ENCODE measurements at regions not wholly inside any gene's neighbourhood (a gene's known extent, or its start where the extent isn't known, plus 50 kb on each side); places are given as distances from the start of the nearest gene placed in this dataset.

DNA sequence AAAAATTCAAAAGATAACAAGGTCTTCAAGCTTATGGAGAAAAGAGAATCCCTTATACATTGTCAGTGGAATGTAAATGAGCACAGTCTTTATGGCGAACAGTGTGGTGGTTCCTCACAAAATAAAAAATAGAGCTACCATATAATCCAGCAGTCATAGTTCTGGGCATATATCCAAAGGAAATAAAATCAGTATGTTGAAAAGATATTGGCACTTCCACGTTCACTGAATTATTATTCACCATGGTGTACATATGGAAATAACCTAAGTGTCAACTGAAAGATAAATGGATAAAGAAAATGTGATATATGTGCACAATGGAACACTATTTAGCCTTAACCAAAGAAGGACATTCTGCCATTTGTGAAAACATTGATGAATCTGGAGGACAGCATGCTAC is 1161.2 kb downstream of the ROBO2 start:
- ATAC-seq (ENCODE audit: low FRiP score in 2 of 2), result no peak
- TF ChIP-seq POLR2A (IDR thresholded peaks at IDR 0.05) (no peak), POLR2AphosphoS5 (IDR thresholded peaks at IDR 0.05) (no peak)
- TF ChIP-seq, protein P1, sequence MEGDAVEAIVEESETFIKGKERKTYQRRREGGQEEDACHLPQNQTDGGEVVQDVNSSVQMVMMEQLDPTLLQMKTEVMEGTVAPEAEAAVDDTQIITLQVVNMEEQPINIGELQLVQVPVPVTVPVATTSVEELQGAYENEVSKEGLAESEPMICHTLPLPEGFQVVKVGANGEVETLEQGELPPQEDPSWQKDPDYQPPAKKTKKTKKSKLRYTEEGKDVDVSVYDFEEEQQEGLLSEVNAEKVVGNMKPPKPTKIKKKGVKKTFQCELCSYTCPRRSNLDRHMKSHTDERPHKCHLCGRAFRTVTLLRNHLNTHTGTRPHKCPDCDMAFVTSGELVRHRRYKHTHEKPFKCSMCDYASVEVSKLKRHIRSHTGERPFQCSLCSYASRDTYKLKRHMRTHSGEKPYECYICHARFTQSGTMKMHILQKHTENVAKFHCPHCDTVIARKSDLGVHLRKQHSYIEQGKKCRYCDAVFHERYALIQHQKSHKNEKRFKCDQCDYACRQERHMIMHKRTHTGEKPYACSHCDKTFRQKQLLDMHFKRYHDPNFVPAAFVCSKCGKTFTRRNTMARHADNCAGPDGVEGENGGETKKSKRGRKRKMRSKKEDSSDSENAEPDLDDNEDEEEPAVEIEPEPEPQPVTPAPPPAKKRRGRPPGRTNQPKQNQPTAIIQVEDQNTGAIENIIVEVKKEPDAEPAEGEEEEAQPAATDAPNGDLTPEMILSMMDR (IDR thresholded peaks at IDR 0.05), result no peak
- no peak for DNase-seq
- H3K27ac ChIP-seq, result no peak overlapping the region
- no peaks in the 10 kb centered on the region for H3K9me3 ChIP-seq
- no peaks in the 10 kb centered on the region for H3K4me1 ChIP-seq
- no peaks in the 10 kb centered on the region for H3K36me3 ChIP-seq
- 56 to 72% methylated on average over 2 of the region's 2 CpGs for WGBS, 2 donors
- no peak overlapping the region for H3K4me3 ChIP-seq
- no peaks in the 10 kb centered on the region for H3K27me3 ChIP-seq

DNA sequence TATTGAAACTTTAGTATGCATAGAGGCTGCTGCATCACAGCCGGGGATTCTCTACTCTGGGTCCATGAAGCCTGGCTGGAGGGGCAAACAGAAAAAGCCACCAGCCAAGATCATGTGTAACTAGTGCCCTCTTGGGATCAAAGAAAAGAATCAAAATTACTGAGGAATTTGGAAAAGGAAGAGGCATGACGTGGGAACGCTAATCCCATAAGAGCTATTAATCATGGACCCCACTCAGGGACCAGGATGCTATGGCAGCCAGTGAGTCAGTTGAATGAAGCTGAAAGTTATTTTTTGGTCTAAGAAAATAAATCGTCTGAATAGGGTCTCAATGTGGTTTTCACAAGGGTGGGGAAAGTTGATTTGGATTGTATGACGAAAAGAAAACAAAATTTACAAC is 1165.1 kb downstream of the ROBO2 start:
- no peak for DNase-seq
- no peak for ATAC-seq (ENCODE audit: low FRiP score in 2 of 2)
- H3K9me3 ChIP-seq, result no peaks in the 10 kb centered on the region
- no peaks in the 10 kb centered on the region for H3K36me3 ChIP-seq
- H3K4me3 ChIP-seq, result no peak overlapping the region
- WGBS, 2 donors, result 47 to 52% methylated on average over 5 of the region's 5 CpGs
- H3K4me1 ChIP-seq, result no peaks in the 10 kb centered on the region
- no peak overlapping the region for H3K27ac ChIP-seq
- TF ChIP-seq, protein P1 (IDR thresholded peaks at IDR 0.05), result no peak
- TF ChIP-seq POLR2A (IDR thresholded peaks at IDR 0.05) (no peak), EP300 (IDR thresholded peaks at IDR 0.05) (no peak), POLR2AphosphoS5 (IDR thresholded peaks at IDR 0.05) (no peak)
- H3K27me3 ChIP-seq, result no peaks in the 10 kb centered on the region

DNA sequence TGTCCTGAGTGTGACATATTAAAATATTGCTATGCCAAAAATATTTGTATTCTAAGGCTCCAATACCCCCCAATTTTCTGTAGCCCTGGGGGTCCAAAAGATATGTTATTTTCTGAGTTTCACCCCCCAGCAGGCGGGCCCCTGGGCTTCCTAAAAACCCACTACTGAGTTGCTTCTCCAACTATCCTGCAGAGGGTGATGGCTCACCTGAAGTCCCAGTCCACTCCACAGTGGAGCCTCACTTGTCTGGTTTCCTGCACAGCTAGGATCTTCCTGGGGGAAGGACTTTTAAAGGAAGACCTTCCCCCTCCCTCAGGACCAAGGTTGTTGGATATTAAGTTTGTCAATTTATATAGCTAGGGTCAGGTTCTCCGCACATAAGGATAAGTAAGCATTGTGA is 1181.4 kb downstream of the ROBO2 start:
- no peak for ATAC-seq (ENCODE audit: low FRiP score in 2 of 2)
- Histone ChIP-seq H3K4me1 (no peaks in the 10 kb centered on the region), H3K4me3 (no peak overlapping the region), H3K36me3 (no peaks in the 10 kb centered on the region), H3K27me3 (no peaks in the 10 kb centered on the region), H3K9me3 (no peaks in the 10 kb centered on the region), H3K27ac (no peak overlapping the region)
- DNase-seq, result no peak
- TF ChIP-seq POLR2A (IDR thresholded peaks at IDR 0.05), result no peak
- TF ChIP-seq EP300 (IDR thresholded peaks at IDR 0.05), result no peak
- no peak for TF ChIP-seq POLR2AphosphoS5 (IDR thresholded peaks at IDR 0.05)
- TF ChIP-seq, protein P1 (IDR thresholded peaks at IDR 0.05), result no peak
- 79 to 86% methylated on average over 2 of the region's 2 CpGs for WGBS, 2 donors

DNA sequence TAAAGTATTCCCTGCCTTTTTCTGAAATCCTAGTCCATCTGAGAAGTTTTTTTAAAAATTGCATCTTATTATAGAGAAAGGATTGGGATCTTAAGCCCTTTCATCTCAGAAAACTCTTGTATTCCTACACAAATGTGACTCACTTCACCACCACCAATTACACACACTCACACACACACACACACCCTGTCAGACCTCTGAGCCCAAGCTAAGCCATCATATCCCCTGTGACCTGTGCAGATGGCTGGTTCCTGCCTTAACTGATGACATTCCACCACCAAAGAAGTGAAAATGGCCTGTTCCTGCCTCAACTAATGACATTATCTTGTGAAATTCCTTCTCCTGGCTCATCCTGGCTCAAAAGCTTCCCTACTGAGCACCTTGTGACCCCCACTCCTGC is 1181.9 kb downstream of the ROBO2 start:
- no peak for ATAC-seq (ENCODE audit: low FRiP score in 2 of 2)
- Histone ChIP-seq H3K9me3 (no peaks in the 10 kb centered on the region), H3K27me3 (no peaks in the 10 kb centered on the region), H3K4me1 (no peaks in the 10 kb centered on the region), H3K36me3 (no peaks in the 10 kb centered on the region), H3K4me3 (no peak overlapping the region), H3K27ac (no peak overlapping the region)
- no peak for TF ChIP-seq POLR2AphosphoS5 (IDR thresholded peaks at IDR 0.05)
- TF ChIP-seq, protein P1 (IDR thresholded peaks at IDR 0.05), result no peak
- TF ChIP-seq EP300 (IDR thresholded peaks at IDR 0.05), result no peak
- no peak for TF ChIP-seq POLR2A (IDR thresholded peaks at IDR 0.05)
- DNase-seq, result no peak

DNA sequence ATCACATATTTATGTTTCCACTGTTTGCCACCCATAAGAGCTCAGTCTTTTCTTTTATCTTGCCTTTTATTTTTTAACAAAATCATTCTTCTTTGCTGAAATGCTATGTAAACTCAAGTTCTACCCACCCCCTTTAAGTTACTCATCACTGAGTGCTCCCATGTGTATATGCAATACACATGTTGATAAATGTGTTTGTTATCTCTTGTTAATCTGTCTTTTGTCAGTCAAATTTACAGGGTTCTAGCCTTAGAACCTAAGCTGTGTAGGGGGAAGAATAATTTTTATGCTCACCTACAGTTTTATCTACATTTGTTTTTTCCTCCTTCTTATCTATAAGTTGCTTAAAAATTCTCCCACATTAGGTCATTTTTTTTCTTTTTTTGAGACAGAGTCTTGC is 1195.9 kb downstream of the ROBO2 start:
- Histone ChIP-seq H3K27me3 (no peaks in the 10 kb centered on the region), H3K4me1 (no peaks in the 10 kb centered on the region), H3K4me3 (no peak overlapping the region), H3K36me3 (no peaks in the 10 kb centered on the region), H3K9me3 (peaks cover 0 to 5% (median 1%) of the 10 kb centered on the region in 4 donors), H3K27ac (no peak overlapping the region)
- DNase-seq, result no peak
- TF ChIP-seq, protein P1 (IDR thresholded peaks at IDR 0.05), result no peak
- TF ChIP-seq POLR2AphosphoS5 (IDR thresholded peaks at IDR 0.05), result no peak
- no peak for TF ChIP-seq POLR2A (IDR thresholded peaks at IDR 0.05)
- no peak for TF ChIP-seq EP300 (IDR thresholded peaks at IDR 0.05)
- ATAC-seq (ENCODE audit: low FRiP score in 2 of 2), result no peak

Measured in upper lobe of left lung (tissue), 6 donors.